ENCODE measurements at regions not wholly inside any gene's neighbourhood (a gene's known extent, or its start where the extent isn't known, plus 50 kb on each side); places are given as distances from the start of the nearest gene placed in this dataset.

DNA sequence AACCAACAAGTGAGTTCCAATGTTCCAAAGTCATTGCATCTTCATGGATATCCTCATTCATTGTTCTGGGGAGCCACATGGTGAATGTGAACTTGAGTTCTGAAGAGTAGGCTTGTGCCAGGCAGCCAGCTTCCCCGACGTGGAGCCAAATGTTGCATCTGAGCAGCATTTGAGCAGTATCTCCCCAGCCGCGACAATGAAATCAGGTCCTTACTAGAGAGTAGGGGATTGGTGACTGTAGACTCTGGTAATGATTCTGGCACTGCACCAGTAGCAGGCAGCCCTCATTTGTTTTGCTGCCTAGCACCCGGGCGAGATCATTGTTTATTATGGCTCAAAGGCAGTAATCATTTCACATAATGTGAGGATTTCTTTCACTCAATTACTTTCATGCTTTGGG is 451.4 kb upstream of the C9orf72 start:
- no peak overlapping the region for H3K4ac ChIP-seq (ENCODE audit: low read depth, low read length)
- no CpG with 5 or more reads among the region's 6 CpGs for WGBS (ENCODE audit: extremely low coverage, insufficient coverage, insufficient read length)

DNA sequence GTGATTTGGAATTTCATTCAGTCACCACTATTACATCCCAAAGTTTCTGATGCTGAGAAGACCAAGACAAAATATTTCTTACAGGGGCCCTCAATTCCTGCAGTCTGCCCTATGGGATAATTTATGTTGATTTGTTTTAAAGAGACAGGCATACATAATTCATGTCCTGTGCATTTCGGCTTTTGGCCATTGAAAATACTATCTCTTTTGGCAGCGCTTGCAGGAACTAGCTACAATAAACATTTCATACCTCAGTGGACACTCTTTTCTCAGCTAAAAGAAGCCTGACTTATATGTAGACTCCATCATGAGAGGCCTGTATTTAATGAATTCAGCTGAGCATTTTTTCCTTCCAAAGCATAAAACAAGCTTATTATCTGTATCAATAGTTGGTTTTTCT is 451.9 kb upstream of the C9orf72 start:
- Histone ChIP-seq H3K4me3 (ENCODE audit: low read depth, low read length) (no peak overlapping the region), H3K79me2 (ENCODE audit: control insufficient read depth, insufficient read depth, low read length, poor library complexity) (no peaks in the 10 kb centered on the region), H3K4me2 (ENCODE audit: low read length) (no peak overlapping the region), H4K8ac (ENCODE audit: low read depth, low read length) (no peak overlapping the region), H3K14ac (ENCODE audit: low read length) (no peak overlapping the region), H3K27me3 (ENCODE audit: insufficient read depth, low read length) (no peaks in the 10 kb centered on the region), H2BK12ac (ENCODE audit: low read length) (no peak overlapping the region), H4K12ac (ENCODE audit: low read depth, low read length) (no peak overlapping the region), H3K23ac (ENCODE audit: low read length) (no peak overlapping the region), H2AK5ac (ENCODE audit: low read length) (no peak overlapping the region), H3K79me1 (ENCODE audit: low read length) (no peaks in the 10 kb centered on the region), H3K9ac (ENCODE audit: low read length) (no peak overlapping the region), H3K4ac (ENCODE audit: low read depth, low read length) (no peak overlapping the region), H2AFZ (ENCODE audit: insufficient read depth, low read length, poor library complexity) (no peak overlapping the region), H2BK120ac (ENCODE audit: insufficient read depth, low read length, poor library complexity) (no peak overlapping the region), H3K36me3 (ENCODE audit: control insufficient read depth in 1 of 2, insufficient read depth in 2 of 2, low read length in 2 of 2) (no peaks in the 10 kb centered on the region), H3K18ac (ENCODE audit: low read length) (no peak overlapping the region), H3K27ac (ENCODE audit: low read depth, low read length) (no peak overlapping the region), H3K4me1 (ENCODE audit: control insufficient read depth in 1 of 2, insufficient read depth in 2 of 2, low read length in 2 of 2) (no peaks in the 10 kb centered on the region), H3K9me3 (ENCODE audit: insufficient read depth, low read depth, low read length) (no peaks in the 10 kb centered on the region), H4K91ac (ENCODE audit: low read depth, low read length) (no peak overlapping the region), H2BK5ac (ENCODE audit: low read depth, low read length, poor library complexity) (no peak overlapping the region)
- no peak for DNase-seq
- no CpG with 5 or more reads among the region's 2 CpGs for WGBS (ENCODE audit: extremely low coverage, insufficient coverage, insufficient read length)

More for the DNA sequence above, 451.4 kb upstream of the C9orf72 start:
- Histone ChIP-seq H3K36me3 (ENCODE audit: control insufficient read depth in 1 of 2, insufficient read depth in 2 of 2, low read length in 2 of 2) (no peaks in the 10 kb centered on the region), H3K14ac (ENCODE audit: low read length) (no peak overlapping the region), H2BK120ac (ENCODE audit: insufficient read depth, low read length, poor library complexity) (no peak overlapping the region), H2BK12ac (ENCODE audit: low read length) (no peak overlapping the region), H3K4me2 (ENCODE audit: low read length) (no peak overlapping the region), H2BK5ac (ENCODE audit: low read depth, low read length, poor library complexity) (no peak overlapping the region), H3K79me1 (ENCODE audit: low read length) (no peaks in the 10 kb centered on the region), H3K79me2 (ENCODE audit: control insufficient read depth, insufficient read depth, low read length, poor library complexity) (no peaks in the 10 kb centered on the region), H4K91ac (ENCODE audit: low read depth, low read length) (no peak overlapping the region), H3K9ac (ENCODE audit: low read length) (no peak overlapping the region), H3K4me3 (ENCODE audit: low read depth, low read length) (no peak overlapping the region), H3K9me3 (ENCODE audit: insufficient read depth, low read depth, low read length) (no peaks in the 10 kb centered on the region), H3K27me3 (ENCODE audit: insufficient read depth, low read length) (no peaks in the 10 kb centered on the region), H3K4me1 (ENCODE audit: control insufficient read depth in 1 of 2, insufficient read depth in 2 of 2, low read length in 2 of 2) (no peaks in the 10 kb centered on the region), H3K27ac (ENCODE audit: low read depth, low read length) (no peak overlapping the region), H3K18ac (ENCODE audit: low read length) (no peak overlapping the region), H4K12ac (ENCODE audit: low read depth, low read length) (no peak overlapping the region), H2AFZ (ENCODE audit: insufficient read depth, low read length, poor library complexity) (no peak overlapping the region), H2AK5ac (ENCODE audit: low read length) (no peak overlapping the region), H3K23ac (ENCODE audit: low read length) (no peak overlapping the region), H4K8ac (ENCODE audit: low read depth, low read length) (no peak overlapping the region)
- no peak for DNase-seq

DNA sequence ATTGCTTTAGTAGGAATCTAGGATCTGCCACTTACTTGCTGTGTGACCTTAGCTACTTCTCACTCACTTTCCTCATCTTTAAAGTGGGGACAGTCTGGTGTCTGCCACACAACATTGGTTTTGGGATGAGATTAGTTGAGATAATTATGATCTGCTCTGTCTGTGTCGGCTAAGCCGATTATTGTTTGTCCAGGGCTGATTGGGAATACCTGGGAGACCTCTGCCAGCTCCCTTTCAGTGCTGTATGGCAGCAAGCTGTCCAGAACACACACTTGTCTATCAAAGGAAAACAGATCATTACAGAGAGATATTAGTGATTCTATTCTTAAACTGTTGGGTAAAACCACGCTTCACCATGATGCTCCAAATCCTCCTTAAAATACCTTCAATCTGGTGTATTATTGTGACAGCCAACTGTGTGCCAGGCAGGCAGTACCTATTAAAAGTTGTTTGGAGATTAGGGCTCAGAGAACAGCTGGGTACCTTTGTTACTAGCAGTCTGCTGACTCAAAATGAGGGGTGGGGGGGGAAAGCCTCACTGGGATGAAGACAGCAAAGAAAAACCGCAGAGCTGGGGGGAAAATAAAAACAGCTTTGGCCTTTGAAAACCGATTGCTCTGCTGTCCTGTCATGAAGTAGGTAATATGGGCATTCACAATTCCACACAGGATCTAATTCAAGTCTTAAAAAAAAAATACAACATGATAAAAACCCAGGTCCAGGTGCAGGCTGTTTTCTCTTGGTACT is 458.4 kb upstream of the C9orf72 start:
- Histone ChIP-seq H4K8ac (ENCODE audit: low read depth, low read length) (no peak overlapping the region), H3K9ac (ENCODE audit: low read length) (no peak overlapping the region), H3K36me3 (ENCODE audit: control insufficient read depth in 1 of 2, insufficient read depth in 2 of 2, low read length in 2 of 2) (no peaks in the 10 kb centered on the region), H2AK5ac (ENCODE audit: low read length) (no peak overlapping the region), H2BK5ac (ENCODE audit: low read depth, low read length, poor library complexity) (no peak overlapping the region), H4K91ac (ENCODE audit: low read depth, low read length) (no peak overlapping the region), H3K4me3 (ENCODE audit: low read depth, low read length) (no peak overlapping the region), H3K9me3 (ENCODE audit: insufficient read depth, low read depth, low read length) (no peaks in the 10 kb centered on the region), H3K4me1 (ENCODE audit: control insufficient read depth in 1 of 2, insufficient read depth in 2 of 2, low read length in 2 of 2) (no peaks in the 10 kb centered on the region), H3K79me1 (ENCODE audit: low read length) (no peaks in the 10 kb centered on the region), H2BK120ac (ENCODE audit: insufficient read depth, low read length, poor library complexity) (no peak overlapping the region), H3K27ac (ENCODE audit: low read depth, low read length) (no peak overlapping the region), H3K14ac (ENCODE audit: low read length) (no peak overlapping the region), H2BK12ac (ENCODE audit: low read length) (no peak overlapping the region), H2AFZ (ENCODE audit: insufficient read depth, low read length, poor library complexity) (no peak overlapping the region), H3K4me2 (ENCODE audit: low read length) (no peak overlapping the region), H3K18ac (ENCODE audit: low read length) (no peak overlapping the region), H3K23ac (ENCODE audit: low read length) (no peak overlapping the region), H3K27me3 (ENCODE audit: insufficient read depth, low read length) (no peaks in the 10 kb centered on the region), H3K79me2 (ENCODE audit: control insufficient read depth, insufficient read depth, low read length, poor library complexity) (no peaks in the 10 kb centered on the region), H3K4ac (ENCODE audit: low read depth, low read length) (no peak overlapping the region), H4K12ac (ENCODE audit: low read depth, low read length) (no peak overlapping the region)
- no peak for DNase-seq
- WGBS (ENCODE audit: extremely low coverage, insufficient coverage, insufficient read length), result no CpG with 5 or more reads among the region's 5 CpGs

DNA sequence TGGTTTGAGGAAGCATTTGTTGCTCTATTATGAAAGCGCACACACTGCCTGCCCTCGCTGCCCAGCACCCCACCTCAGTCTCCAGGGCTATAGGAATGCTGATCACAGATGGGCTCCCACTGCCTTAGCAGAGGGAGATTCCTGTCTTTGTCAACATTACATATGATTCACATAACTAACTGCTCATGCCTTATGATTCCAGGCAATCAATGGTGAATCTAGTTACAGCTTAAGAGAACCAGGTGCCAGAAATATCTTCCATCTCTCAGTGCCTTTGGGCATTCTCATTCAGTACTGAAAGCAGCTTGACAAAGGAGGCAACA is 458.9 kb upstream of the C9orf72 start:
- no peaks in the 10 kb centered on the region for H3K9me3 ChIP-seq (ENCODE audit: insufficient read depth, low read depth, low read length)
- no peak for DNase-seq
- no peak overlapping the region for H3K4me3 ChIP-seq (ENCODE audit: low read depth, low read length)
- no peak overlapping the region for H3K4me2 ChIP-seq (ENCODE audit: low read length)
- WGBS (ENCODE audit: extremely low coverage, insufficient coverage, insufficient read length), result no CpG with 5 or more reads among the region's 2 CpGs
- H3K14ac ChIP-seq (ENCODE audit: low read length), result no peak overlapping the region
- no peak overlapping the region for H3K18ac ChIP-seq (ENCODE audit: low read length)
- H4K8ac ChIP-seq (ENCODE audit: low read depth, low read length), result no peak overlapping the region
- H2AFZ ChIP-seq (ENCODE audit: insufficient read depth, low read length, poor library complexity), result no peak overlapping the region
- H3K36me3 ChIP-seq (ENCODE audit: control insufficient read depth in 1 of 2, insufficient read depth in 2 of 2, low read length in 2 of 2), result no peaks in the 10 kb centered on the region
- H2AK5ac ChIP-seq (ENCODE audit: low read length), result no peak overlapping the region
- no peak overlapping the region for H4K12ac ChIP-seq (ENCODE audit: low read depth, low read length)
- H3K23ac ChIP-seq (ENCODE audit: low read length), result no peak overlapping the region
- no peak overlapping the region for H4K91ac ChIP-seq (ENCODE audit: low read depth, low read length)
- no peak overlapping the region for H3K9ac ChIP-seq (ENCODE audit: low read length)
- H3K4me1 ChIP-seq (ENCODE audit: control insufficient read depth in 1 of 2, insufficient read depth in 2 of 2, low read length in 2 of 2), result no peaks in the 10 kb centered on the region
- H3K79me1 ChIP-seq (ENCODE audit: low read length), result no peaks in the 10 kb centered on the region
- H3K27ac ChIP-seq (ENCODE audit: low read depth, low read length), result no peak overlapping the region
- no peak overlapping the region for H2BK12ac ChIP-seq (ENCODE audit: low read length)
- H3K4ac ChIP-seq (ENCODE audit: low read depth, low read length), result no peak overlapping the region
- H2BK5ac ChIP-seq (ENCODE audit: low read depth, low read length, poor library complexity), result no peak overlapping the region
- no peaks in the 10 kb centered on the region for H3K79me2 ChIP-seq (ENCODE audit: control insufficient read depth, insufficient read depth, low read length, poor library complexity)
- H3K27me3 ChIP-seq (ENCODE audit: insufficient read depth, low read length), result no peaks in the 10 kb centered on the region
- H2BK120ac ChIP-seq (ENCODE audit: insufficient read depth, low read length, poor library complexity), result no peak overlapping the region
